ENCODE measurements at regions not wholly inside any gene's neighbourhood (a gene's known extent, or its start where the extent isn't known, plus 50 kb on each side); places are given as distances from the start of the nearest gene placed in this dataset.

DNA sequence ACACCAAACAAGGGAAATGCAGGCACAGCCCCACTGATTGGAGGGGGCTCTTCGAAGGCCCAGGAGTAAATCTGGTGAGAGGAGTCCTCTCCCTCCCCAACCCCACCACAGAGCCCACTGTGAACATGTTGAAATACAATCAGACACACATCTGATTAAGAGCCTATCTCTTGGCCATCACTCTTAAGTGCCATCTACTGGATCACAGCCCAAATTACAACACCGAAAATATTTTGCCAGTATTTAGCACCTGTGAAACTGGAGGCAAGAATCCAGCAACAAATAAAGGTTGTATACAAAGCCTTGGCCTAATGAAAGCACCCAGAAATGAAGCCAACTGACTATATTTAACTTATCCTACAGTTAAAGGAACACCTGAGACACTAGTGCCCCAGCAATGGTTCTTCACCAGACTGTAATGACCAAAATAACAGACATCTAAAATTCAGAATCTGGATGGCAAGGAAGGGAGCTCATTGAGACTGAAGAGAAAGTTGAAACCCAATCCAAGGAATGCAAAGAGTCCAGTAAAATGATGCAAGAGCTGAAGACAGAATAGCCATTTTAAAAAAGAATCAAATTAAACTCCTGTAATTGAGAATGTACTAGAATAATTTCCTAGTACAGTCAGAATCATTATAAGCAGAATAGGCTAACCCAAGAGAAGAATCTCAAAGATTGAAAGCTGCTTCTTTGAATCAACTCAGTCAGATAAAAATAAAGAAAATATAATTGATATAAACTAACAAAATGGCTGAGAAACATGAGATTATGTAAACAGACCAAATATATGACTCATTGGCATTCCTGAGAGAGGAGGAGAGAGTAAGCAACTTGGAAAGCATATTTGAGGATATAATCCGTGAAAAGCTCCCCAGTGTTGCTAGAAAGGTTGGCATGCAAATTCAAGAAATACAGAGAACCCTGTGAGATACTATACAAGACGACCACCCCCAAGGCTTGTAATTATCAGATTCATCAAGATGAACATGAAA, 1117.0 kb downstream of the FLRT2 start:
- FAIRE-seq, result no peak
- no peak for DNase-seq (ENCODE audit: low spot score)

DNA sequence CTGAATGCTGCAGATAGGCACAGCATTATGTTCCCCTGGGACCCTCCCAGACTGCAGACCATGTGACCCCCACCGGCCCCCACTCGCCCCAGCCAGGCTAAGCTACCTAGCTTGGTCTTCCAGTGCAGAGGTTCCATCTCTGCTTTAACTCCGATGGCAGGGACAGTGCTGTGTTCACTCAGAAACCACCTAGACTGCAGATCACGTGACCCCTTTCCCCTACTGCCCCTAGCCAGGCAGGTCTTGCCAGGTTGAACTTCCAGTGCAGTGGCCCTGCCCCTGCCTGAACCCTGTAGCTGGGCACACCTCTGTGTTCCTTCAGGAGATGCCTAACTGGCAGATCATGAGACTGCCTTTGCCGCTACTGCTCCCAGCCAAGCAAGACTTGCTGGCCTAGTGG, 1116.2 kb downstream of the FLRT2 start:
- no peak for DNase-seq (ENCODE audit: low spot score)
- FAIRE-seq, result no peak

DNA sequence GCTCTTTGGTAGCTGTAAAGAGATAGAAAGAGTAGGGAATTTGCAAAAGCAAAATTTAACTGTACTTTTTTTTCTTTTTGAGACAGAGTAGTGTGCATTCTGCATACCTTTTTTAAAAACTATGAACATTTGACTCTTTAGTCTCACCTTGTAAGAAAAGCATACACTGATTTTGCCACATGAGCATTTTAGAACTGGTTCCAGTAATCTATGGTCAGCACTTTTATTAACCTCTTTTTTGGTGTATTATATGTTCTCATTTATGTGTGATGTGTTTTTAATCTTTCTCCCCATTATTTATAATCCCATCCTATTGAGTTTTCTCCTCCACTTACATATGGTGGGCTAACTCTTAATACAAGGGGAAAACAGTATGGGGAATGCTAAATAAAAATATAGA, 1111.4 kb downstream of the FLRT2 start:
- FAIRE-seq, result no peak
- DNase-seq (ENCODE audit: low spot score), result no peak

DNA sequence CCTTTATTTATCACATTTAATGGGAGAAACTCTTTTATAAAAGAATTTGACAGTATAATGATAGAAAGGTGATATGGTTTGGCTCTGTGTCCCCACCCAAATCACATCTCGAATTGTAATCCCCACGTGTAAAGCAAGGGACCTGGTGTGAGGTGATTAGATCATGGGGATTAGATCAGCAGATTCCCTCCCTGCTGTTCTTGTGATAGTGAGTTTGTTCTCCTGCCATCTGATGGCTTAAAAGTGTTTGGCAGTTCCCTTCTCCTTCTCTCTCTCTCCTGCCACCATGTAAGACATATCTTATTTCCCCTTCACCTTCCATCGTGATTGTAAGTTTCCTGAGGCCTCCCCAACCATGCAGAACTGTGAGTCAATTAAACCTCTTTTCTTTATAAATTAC, 1110.3 kb downstream of the FLRT2 start:
- FAIRE-seq, result no peak
- DNase-seq (ENCODE audit: low spot score), result no peak

DNA sequence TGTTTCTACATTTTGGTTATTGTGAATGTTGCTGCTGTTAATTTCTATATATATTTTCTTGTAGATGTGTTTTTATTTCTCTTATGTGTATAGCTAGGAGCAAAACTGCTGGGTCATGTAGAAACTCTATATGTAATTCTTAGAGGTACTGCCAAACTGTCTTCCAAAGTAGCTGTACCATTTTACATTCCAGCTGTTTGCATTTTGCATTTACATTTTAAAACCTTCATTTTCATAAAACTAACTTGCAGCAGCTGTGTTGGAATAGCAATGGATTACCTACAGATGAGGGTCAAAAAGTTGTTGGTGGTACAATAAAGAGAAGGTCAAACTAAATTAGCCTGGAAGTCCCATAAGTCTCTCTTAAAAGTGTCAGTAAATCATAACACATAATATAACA, 1109.7 kb downstream of the FLRT2 start:
- no peak for FAIRE-seq
- no peak for DNase-seq (ENCODE audit: low spot score)

DNA sequence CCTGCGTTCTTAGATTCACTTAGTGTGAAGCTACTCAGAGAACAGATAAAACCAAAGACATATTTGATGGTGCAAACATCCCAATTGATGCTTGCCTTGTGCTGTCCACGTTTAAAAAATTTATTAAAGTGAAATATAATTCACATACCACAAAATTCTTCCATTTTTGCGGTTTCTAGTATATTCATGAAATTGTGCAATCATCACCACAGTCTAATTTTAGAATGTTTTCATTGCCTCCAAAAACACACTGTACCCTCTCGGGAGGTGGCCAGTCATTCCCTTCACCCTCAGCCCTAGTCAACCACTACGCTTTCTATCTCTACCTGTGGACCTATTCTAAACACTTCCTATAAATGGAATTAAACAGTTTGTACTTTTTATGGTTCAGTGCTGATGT, 1109.2 kb downstream of the FLRT2 start:
- DNase-seq (ENCODE audit: low spot score) (no peak), FAIRE-seq (no peak)

DNA sequence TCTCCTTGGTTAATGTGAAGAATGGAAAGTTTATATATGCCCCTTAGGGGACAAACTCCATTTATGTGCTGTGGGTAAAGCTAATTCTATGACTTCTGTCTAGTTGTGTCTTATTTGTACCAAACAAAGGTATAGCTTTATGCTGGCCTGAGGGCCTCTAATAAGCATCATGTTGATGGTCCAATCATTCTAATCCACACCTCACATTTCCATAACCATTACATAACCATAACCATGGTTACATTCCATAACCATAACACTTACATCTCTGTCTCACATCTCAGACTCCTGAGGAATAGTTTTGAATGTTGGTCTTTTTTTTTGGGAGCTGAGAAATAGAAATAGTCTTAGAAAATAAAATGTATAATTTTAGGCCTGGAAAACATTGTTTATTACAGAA, 1097.1 kb downstream of the FLRT2 start:
- FAIRE-seq, result no peak
- no peak for DNase-seq (ENCODE audit: low spot score)

DNA sequence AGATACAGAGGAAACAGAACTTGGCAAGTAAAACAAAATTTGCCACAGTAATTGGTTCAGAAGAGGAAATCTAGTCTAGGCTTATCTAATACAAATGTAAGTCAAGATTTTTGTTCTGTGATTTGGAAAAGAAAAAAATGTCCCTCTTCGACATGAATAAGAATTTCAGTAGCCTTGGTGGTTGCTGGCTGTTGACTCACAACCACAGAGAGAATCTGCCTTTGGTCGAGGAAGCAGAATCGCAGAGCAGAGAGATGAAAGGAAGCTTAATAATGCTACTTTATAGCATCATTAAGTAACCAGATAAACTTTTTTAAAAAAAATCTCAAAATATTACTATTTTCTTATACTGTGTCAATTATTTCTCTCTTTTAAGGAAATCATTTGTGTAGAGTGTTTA, 1096.6 kb downstream of the FLRT2 start:
- no peak for FAIRE-seq
- no peak for DNase-seq (ENCODE audit: low spot score)

DNA sequence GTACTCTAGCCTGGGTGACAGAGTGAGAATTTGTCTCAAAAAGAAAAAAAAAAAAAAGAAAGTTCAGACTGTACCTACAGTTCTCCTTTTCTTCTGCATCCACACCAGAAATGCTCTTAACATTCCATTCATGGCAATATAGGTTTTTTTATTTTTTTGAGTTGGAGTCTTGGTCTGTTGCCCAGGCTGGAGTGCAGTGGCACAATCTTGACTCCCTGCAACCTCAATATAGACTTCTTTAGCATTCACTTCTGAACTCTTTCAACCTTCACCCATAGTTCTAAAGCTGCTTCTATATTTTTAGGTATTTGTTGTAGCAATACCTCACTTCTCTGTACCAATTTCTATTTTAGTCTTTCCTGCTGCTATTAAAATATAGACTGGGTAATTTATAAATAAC, 1095.7 kb downstream of the FLRT2 start:
- FAIRE-seq (no peak), DNase-seq (ENCODE audit: low spot score) (no peak)

DNA sequence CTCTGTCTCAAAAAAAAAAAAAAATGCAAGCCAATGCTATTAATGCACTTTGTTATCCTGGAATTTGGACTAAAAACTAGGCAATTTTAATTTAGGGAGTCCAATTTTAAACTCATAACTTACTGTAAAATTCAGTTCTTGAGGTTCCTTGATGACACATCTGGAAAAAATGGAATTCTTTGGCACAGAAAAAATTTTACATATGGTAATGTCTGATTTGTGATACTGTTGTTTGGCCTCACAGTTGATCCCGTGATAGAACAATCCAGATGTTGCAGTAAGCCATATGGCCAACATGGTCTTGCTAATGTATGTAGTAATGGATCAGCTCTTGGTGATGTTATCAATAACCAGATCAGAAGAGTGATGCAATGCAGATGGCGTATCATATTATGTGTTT, 1089.8 kb downstream of the FLRT2 start:
- DNase-seq (ENCODE audit: low spot score) (no peak), FAIRE-seq (no peak)

DNA sequence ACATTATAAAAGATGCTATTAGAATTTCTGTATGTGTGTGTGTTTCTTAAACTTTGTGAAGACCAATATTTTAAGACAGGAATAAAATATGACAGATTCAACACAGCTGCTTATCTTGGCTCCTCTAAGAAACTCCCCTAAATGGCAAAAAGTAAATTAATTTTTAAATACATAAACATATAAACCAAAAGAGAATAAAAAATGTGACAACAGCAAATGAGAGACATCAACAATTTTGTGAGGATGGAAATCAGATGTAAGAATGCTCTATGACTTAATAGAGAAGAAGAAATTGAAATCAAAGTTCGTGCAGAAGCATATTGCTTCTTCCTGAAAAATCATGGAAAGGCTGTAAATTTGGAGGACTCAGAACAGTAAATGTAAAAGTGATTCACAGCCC, 1083.8 kb downstream of the FLRT2 start:
- FAIRE-seq (no peak), DNase-seq (ENCODE audit: low spot score) (no peak)

DNA sequence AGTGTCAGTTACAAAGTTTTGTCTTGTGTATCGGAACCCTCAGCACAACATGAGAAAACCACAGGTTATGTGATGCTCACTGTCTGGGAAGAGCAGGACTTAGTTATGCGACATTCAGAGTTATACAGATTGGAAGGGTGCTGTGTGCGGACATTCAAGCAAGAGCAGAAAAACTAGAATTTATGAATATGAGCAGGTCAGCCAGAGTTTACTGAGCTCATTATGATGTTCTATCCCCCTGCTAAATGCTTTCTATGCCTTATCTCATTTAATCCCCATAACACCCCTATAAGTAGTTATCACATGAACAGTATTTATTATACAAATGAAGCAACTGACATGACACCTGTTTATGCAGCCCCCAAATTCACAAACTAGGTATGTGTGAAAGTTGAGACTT, 1083.2 kb downstream of the FLRT2 start:
- FAIRE-seq, result no peak
- no peak for DNase-seq (ENCODE audit: low spot score)

DNA sequence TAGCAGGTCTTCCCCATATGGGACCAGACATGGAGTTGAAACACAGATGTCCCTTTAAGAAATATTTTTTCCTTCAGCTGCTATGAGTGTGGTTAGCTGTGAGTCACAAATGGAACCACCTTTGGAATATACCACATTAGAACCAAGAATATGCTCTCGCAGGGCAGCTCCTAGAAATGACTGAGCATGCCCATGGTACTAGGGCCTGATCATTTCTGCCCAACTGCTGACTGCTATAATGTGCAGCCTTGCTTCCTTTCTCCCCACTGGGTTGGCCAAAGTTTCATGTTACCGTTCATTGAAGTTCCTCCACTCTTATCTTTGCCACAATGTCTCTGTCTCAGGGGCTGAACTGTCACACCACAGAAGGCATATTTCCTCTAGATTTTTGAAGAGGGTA, 1074.6 kb downstream of the FLRT2 start:
- FAIRE-seq, result no peak
- peak; percentile 4 for DNase-seq (ENCODE audit: low spot score)

DNA sequence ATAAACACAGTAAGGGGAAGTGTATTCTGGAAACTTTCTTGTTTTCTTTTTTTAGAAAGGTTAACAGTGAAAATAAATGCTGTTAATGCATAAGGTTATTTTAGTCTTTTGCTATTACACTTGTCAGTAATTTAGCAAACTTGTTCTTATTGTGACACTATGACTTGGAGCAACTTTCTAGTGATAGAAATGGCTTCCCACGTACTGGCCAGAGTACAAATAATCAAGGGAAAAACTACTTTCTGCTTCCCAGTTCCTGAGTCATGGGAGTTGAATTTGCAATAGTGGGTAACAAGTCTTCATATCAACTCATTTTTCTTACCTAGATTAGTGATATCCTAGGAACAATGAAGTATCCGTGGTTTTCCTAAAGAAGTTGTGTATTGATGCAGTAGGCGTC, 1072.3 kb downstream of the FLRT2 start:
- no peak for DNase-seq (ENCODE audit: low spot score)

DNA sequence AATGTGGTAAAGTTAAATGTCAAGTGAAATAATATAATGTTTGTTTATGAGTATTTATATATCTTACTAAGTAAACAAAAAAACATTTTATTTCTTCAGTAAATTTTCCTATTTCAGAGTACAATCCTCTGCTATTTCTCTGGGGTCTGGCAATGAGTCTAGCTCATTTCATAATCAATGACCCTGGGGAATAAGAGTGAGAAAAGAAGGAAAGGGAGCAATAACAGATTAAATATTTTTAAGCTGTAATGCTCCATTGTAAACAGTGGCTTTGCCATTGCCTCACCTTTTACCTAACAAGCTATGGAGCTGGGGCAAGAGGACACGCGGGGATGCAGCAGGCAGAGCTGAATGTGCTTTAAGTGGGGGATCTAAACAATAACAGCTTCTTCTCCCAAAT, 1071.9 kb downstream of the FLRT2 start:
- FAIRE-seq (no peak), DNase-seq (ENCODE audit: low spot score) (no peak)

More for the DNA sequence above, 1072.3 kb downstream of the FLRT2 start:
- FAIRE-seq, result no peak

DNA sequence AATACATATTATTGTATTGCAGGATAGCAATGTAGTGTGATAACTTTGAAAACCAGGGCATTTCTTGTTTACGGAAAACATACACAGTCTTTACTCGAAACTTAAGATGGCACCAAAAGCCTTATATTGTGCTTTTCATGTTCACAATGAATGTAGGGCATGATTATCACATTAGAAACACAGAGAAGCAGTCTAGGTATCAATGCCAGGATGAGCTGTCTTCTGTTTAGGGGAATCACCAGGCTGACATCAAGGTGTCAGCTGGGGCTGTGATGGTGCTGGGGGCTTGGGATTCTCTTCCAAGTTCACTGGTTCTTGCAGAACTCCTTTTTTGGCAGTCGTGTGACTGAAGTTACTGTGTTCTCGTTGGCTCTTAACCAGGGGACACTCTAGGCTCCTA, 1067.3 kb downstream of the FLRT2 start:
- DNase-seq (ENCODE audit: low spot score), result no peak
- no peak for FAIRE-seq

DNA sequence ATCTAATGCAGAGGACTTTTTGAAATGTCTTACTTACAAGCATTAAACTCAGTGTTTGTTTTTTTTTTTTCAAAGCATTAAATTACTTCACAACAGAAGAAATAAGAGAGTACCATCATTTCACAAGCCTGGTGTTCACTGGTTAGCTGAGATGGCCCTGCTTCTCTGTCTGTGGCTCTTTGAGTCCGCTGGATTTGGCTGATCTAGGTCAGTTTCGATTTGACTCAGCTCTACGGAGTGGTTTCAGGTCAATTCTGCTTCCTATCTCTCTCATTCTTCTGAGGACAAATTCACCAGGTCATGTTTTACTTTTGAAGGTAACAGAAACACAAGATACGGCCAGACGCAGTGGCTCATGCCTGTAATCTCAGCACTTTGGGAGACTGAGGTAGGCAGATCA, 1066.1 kb downstream of the FLRT2 start:
- FAIRE-seq, result no peak

DNA sequence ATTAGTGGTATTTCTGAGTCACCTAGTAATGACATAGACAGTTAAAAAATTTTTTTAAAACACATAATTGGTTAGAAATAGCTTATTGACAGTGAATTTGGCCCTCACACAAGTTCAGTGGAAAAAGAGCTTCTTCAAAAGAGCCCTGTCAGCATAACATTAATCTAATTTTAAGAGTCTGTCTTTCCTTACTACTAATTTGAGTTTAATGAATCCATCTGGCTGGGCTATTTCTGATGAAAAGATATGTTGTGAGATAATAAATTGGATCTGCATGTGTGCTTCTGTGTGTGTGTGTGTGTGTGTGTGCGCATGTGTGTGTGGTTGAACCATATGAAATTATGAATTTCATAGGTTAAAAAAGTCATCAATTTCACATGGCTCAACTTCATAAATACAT, 1045.2 kb downstream of the FLRT2 start:
- DNase-seq (ENCODE audit: low spot score) (no peak), FAIRE-seq (no peak)

More for the DNA sequence above, 1066.1 kb downstream of the FLRT2 start:
- no peak for DNase-seq (ENCODE audit: low spot score)

DNA sequence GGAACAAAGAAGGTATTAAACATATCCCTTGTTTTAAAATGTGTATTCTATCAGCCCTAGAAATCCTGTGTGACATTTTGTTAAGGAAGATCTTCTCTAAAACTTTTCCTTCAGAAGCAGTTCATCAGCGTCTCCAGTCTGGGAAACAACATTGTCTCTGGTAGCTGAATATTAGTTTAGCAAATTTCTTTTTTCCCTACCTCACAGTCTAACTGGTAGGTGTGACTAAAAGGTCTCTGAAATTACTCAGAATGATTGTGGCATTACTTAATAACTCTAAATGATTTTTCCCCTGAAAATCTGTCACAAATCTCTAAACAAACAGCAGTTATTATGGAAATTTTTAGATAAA, 1044.8 kb downstream of the FLRT2 start:
- no peak for DNase-seq (ENCODE audit: low spot score)
- no peak for FAIRE-seq

DNA sequence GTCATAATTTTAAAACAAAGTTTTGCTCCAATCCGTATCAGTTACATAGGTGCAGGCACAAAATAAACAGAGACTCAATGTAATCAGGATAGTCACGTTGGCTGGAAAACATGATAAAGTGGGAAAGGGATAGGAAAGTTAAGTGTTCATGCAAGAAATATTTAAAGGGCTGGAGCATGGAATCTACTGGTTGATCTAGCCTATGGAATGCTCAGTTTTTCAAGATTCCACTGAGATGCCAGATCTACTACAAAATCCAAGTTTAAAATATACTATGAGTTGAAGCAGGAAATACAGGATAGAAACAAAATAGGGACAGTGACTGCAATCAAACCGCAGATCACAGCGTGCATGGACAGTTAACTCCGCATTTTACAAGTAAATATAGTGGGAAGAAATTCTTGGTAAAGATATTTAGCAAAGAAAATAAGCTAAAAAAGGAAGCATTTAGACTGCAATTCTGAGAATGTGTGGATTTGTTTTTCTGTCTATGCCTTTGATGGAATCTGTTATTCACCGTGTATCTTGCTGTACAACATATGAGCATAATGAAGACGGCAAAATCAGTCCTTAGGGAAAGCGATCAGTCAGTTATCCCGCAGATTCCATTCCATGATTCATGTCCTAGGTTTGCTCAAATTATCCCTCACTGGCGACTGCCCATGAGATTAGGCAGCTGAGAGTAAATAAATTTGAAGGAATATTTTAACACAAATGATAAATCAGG, 1044.3 kb downstream of the FLRT2 start:
- DNase-seq (ENCODE audit: low spot score) (peak; percentile 38), FAIRE-seq (no peak)

DNA sequence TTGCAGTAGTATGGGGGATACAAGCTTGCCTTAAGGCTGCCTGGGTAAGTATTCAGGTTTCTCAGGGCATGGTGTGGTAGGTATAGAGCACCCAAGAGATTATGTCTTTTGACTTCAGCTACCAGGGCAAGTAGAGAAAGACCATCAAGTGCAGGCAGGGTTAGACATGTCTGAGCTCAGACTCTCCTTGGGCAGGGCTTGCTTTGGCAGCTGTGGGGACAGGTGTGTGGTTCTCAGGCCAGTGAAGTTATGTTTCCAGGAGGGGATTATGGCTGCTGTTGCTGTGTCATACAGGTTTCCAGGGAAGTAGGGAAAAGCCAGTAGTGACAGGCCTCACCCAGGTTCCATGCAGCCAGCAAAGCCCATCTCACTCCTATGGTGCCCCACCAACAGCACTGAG, 1040.4 kb downstream of the FLRT2 start:
- FAIRE-seq (no peak), DNase-seq (ENCODE audit: low spot score) (no peak)

DNA sequence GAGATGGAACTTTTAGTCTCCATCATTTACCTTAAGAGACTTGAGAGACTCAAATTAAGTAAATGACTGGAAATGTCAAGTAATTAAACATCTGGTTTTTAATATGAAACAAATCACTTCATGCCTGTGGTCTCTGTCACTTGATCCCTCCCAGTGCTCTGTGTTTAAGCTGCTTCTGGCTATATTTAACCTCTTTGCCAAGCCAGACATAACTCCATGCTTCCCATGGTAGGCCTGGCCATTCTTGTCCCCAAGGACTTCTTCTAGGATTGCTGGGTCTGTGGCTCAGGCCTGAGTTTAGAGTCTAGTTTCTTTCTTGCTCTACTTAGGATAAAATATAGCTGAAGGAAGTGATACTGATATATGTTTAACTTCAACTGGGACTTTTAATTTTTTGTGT, 1013.6 kb downstream of the FLRT2 start:
- FAIRE-seq, result no peak
- no peak for DNase-seq (ENCODE audit: low spot score)

DNA sequence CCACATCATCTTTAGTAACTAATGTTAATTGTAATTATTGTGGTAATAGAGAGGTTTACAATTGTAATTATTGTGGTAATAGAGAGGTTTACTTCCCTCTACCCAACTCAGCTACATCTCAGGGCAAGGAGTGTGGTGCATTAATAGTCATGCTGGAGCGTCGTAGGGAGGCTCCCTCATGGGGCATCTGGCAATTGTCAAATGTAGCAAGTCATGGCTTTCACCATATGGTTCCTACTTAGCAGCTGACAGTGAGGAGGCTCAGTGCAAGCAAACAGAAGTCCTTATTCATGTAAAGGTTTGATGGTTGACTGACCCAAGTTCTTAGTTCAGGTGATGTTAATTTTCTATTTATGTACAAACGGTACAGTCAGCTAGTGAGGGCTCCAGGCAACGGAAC, 1012.0 kb downstream of the FLRT2 start:
- DNase-seq (ENCODE audit: low spot score), result no peak
- FAIRE-seq, result no peak
